Spleen (tissue), 11 donors: ENCODE measurements at regions not wholly inside any gene's neighbourhood (a gene's known extent, or its start where the extent isn't known, plus 50 kb on each side); places are given as distances from the start of the nearest gene placed in this dataset.
"Not testable (repeated sequence)": the region's sequence is repeated elsewhere in the genome, so short reads cannot be mapped to it uniquely, and the experiment has no call there.

Experiments
- DNase-seq: peaks from one replicate; pipeline ENCODE4 v3.0.0-alpha.2; 2020
- H3K27ac ChIP-seq, 8 donors: fragments of 200-600 bp; sonication (generic) in 7 of 8; 1 replicate in 4 of 8; 2 replicates in 4 of 8; pipeline versions ENCODE4 v1.5.0 to v1.8.0; 2016 to 2021; ENCODE audit warnings: inconsistent platforms in 4 of 8, mild to moderate bottlenecking in 4 of 8, moderate library complexity in 1 of 8
- H3K27me3 ChIP-seq, 7 donors: fragments of 200-600 bp; sonication (generic) in 6 of 7; replicated peaks in 1 of 7; 1 replicate in 4 of 7; 2 replicates in 3 of 7; pipeline versions ENCODE4 v1.5.0 to v1.8.0; 2016 to 2021; ENCODE audit warnings: inconsistent platforms in 3 of 7, mild to moderate bottlenecking in 1 of 7
- H3K36me3 ChIP-seq, 6 donors: fragments of 200-600 bp; sonication (generic) in 5 of 6; 1 replicate in 4 of 6; 2 replicates in 2 of 6; pipeline versions ENCODE4 v1.5.0 to v1.8.0; 2016 to 2021; ENCODE audit warnings: inconsistent platforms in 2 of 6
- H3K4me1 ChIP-seq, 6 donors: fragments of 200-600 bp; sonication (generic) in 5 of 6; 1 replicate in 3 of 6; 2 replicates in 3 of 6; pipeline versions ENCODE4 v1.5.0 to v1.8.0; 2016 to 2021; ENCODE audit warnings: inconsistent platforms in 3 of 6
- H3K4me3 ChIP-seq, 8 donors: fragments of 200-600 bp; sonication (generic) in 7 of 8; 1 replicate in 4 of 8; 2 replicates in 4 of 8; pipeline versions ENCODE4 v1.5.0 to v1.8.0; 2016 to 2021; ENCODE audit warnings: inconsistent platforms in 4 of 8, mild to moderate bottlenecking in 4 of 8, moderate library complexity in 2 of 8
- H3K9me3 ChIP-seq, 8 donors: fragments of 200-600 bp; sonication (generic) in 7 of 8; 1 replicate in 4 of 8; 2 replicates in 4 of 8; pipeline versions ENCODE4 v1.5.0 to v1.8.0; 2016 to 2021; ENCODE audit warnings: inconsistent platforms in 4 of 8
- CTCF ChIP-seq, 11 experiments: fragments of 200-600 bp in 7 of 11; fragments of 450-650 bp in 4 of 11; sonication (generic) in 4 of 11; IDR thresholded peaks in 8 of 11; conservative IDR thresholded peaks in 3 of 11; 1 replicate in 7 of 11; 2 replicates in 4 of 11; pipeline versions ENCODE4 v1.4.0 to v1.8.0; 2016 to 2021; ENCODE audit warnings: antibody characterized with exemption in 11 of 11, inconsistent platforms in 4 of 11, mild to moderate bottlenecking in 1 of 11
- POLR2A ChIP-seq, 3 donors: fragments of 450-650 bp; IDR thresholded peaks; one replicate each; pipeline ENCODE4 v1.5.1; 2017; ENCODE audit warnings: antibody characterized with exemption in 3 of 3, mild to moderate bottlenecking in 1 of 3
- POLR2AphosphoS5 ChIP-seq, 3 donors: sonication (generic); formaldehyde crosslinking; IDR thresholded peaks; one replicate each; pipeline ENCODE4 v1.5.1; 2017; ENCODE audit warnings: antibody characterized with exemption in 3 of 3
- WGBS, 5 donors: extraction: QIAGEN DNeasy Blood & Tissue Kit in 3 of 5; methylation state at CpG; one replicate each; pipeline versions ENCODE4 v1.1.5 to v1.1.7; 2013 to 2018; 5-methylcytosine and 5-hydroxymethylcytosine counted together
- intact Hi-C: fragments of 100-400 bp; cut with DNase I; formaldehyde crosslinking; loops from one replicate; pipeline ENCODE4 v1.15.0; 2023; ENCODE audit warnings: low total_unique reads
- donor health status: healthy with polysubstance abuse.
- donor health status: DM: no; HTN: no; CAD: no; lungs with moderate emphysema.
- donor health status: DM: no; HTN: no; CAD: no.
- donor health status: Bipolar disorder and iron deficiency.
- donor health status: healthy.
- donor health status: DM: no; HTN: no; CAD: no.
- donor health status: DM: yes; HTN: yes; CAD: no.

- intact Hi-C loops = no loop called here
- Histone ChIP-seq H3K27ac (no peak overlapping the region), H3K4me3 (no peak overlapping the region), H3K36me3 (no peaks in the 10 kb centered on the region), H3K4me1 (peaks cover 0 to 15% (median under 1%) of the 10 kb centered on the region in 6 donors), H3K27me3 (no peaks in the 10 kb centered on the region), H3K9me3 (no peaks in the 10 kb centered on the region)
- no peak for TF ChIP-seq POLR2A (IDR thresholded peaks at IDR 0.05)
- TF ChIP-seq CTCF (IDR thresholded peaks at IDR 0.05 in 8 of 11, conservative IDR thresholded peaks at IDR 0.05 in 3 of 11) = no peak
- no peak for TF ChIP-seq POLR2AphosphoS5 (IDR thresholded peaks at IDR 0.05)
- DNase-seq = no peak
- WGBS, 5 donors = 73 to 86% (median 78%) methylated on average over 1 of the region's 1 CpG
Observed at GRCh38 chr5:87127426-87127825, 140.3 kb upstream of the RASA1 start.

DNA sequence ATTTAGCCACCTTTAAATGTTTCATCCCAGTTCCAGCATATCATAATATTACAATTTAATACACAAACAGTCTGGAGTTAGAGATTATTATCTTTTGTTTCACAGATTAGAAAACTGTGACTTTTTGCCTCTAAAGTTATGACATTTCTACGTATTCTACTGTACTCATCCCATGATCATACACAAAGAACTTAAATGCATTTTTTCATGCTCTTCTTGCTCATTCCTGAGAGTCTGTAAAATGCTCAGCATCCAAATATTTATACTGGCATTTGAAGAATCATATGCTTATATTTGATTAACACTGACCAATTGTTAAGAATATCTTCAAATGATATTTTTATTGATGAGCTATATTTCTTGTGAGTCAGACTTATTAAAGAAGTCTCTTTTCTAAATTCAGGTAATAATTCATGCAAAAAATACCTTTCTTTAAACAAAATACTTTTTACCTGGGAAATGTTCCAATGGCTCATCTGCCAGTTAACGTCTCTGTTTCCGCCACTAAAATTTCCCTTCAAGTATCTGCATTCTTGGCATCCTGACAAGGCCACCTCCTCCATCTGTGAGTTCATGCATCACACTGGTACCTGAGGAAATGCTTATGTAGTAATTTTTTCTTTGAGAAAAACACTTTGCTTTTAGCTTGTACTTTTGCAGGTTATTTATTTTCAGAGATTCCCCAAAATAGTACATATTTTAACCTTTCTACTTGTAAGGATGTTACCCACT, 139.6 kb upstream of the RASA1 start:
- WGBS, 5 donors = 73 to 83% (median 77%) methylated on average over 3 of the region's 3 CpGs
- intact Hi-C loops = no loop called here
- no peak for DNase-seq
- H3K27ac ChIP-seq = no peak overlapping the region
- TF ChIP-seq POLR2AphosphoS5 (IDR thresholded peaks at IDR 0.05) (no peak), CTCF (IDR thresholded peaks at IDR 0.05 in 8 of 11, conservative IDR thresholded peaks at IDR 0.05 in 3 of 11) (no peak), POLR2A (IDR thresholded peaks at IDR 0.05) (no peak)
- no peaks in the 10 kb centered on the region for H3K36me3 ChIP-seq
- H3K4me3 ChIP-seq = no peak overlapping the region
- H3K4me1 ChIP-seq = peaks cover 0 to 8% (median 0%) of the 10 kb centered on the region in 6 donors
- H3K9me3 ChIP-seq = no peaks in the 10 kb centered on the region
- no peaks in the 10 kb centered on the region for H3K27me3 ChIP-seq

DNA sequence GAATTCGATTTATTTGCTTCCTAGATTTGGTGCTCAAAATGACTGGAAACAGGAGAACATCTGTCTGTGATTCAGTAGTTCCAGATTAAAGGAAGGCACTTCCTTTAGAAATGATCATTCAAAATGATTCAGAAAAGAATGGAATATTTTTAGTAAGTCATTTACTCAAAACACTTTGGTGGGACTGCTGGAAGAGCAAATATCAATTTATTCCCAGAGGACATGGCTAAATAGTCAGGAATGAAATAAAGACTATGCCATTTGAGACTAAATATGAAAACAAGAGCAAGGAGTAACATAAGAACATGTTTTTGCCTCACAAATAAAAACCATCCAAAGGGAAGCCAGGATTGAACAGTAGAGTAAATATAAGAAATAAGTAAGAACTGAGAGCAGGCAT, 138.6 kb upstream of the RASA1 start:
- no peaks in the 10 kb centered on the region for H3K36me3 ChIP-seq
- no peak overlapping the region for H3K27ac ChIP-seq
- H3K27me3 ChIP-seq = no peaks in the 10 kb centered on the region
- peaks cover 0 to 7% (median 0%) of the 10 kb centered on the region in 6 donors for H3K4me1 ChIP-seq
- peaks cover 0 to under 1% (median 0%) of the 10 kb centered on the region in 8 donors for H3K9me3 ChIP-seq
- intact Hi-C loops = no loop called here
- DNase-seq = no peak
- no peak for TF ChIP-seq POLR2AphosphoS5 (IDR thresholded peaks at IDR 0.05)
- no peak for TF ChIP-seq POLR2A (IDR thresholded peaks at IDR 0.05)
- no peak for TF ChIP-seq CTCF (IDR thresholded peaks at IDR 0.05 in 8 of 11, conservative IDR thresholded peaks at IDR 0.05 in 3 of 11)
- 72 to 82% (median 76%) methylated on average over 1 of the region's 1 CpG for WGBS, 5 donors
- no peak overlapping the region for H3K4me3 ChIP-seq

DNA sequence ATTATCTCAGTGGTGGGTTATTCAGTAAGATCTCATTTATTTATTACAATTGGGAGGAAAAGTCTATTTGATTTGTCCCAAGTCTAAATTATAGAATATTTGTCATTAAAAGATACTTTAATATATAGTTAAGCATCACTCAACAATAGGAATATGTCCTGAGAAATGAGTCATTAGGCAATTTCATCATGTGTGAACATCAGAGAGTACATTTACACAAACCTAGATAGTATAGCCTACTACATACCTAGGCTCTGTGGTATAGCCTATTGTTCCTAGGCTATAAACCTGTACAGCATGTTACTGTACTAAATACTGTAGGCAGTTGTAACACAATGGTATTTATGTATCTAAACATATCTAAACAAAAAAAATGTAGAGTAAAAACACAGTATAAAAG, 135.0 kb upstream of the RASA1 start:
- no peak for TF ChIP-seq CTCF (IDR thresholded peaks at IDR 0.05 in 8 of 11, conservative IDR thresholded peaks at IDR 0.05 in 3 of 11)
- TF ChIP-seq POLR2A (IDR thresholded peaks at IDR 0.05) = no peak
- TF ChIP-seq POLR2AphosphoS5 (IDR thresholded peaks at IDR 0.05) = no peak
- Histone ChIP-seq H3K36me3 (no peaks in the 10 kb centered on the region), H3K27me3 (no peaks in the 10 kb centered on the region), H3K27ac (no peak overlapping the region), H3K4me3 (no peak overlapping the region), H3K9me3 (peaks cover 0 to 7% (median 0%) of the 10 kb centered on the region in 8 donors), H3K4me1 (peaks cover 0 to 20% (median 3%) of the 10 kb centered on the region in 6 donors)
- intact Hi-C loops = no loop called here
- no peak for DNase-seq

DNA sequence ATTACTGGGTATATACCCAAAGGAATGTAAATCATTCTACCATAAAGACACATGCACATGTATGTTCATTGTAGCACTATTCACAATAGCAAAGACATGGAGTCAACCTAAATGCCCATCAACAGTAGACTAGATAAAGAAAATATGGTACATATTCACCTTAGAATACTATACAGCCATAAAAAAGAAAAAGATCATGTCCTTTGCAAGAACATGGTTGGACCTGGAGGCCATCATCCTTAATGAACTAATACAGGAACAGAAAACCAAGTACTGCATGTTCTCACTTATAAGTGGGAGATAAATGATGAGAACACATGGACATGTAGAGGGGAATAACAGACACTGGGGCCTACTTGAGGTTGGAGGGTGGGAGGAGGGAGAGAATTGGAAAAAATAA, 133.2 kb upstream of the RASA1 start:
- intact Hi-C loops, DNase-seq, H3K4me3 ChIP-seq, H3K9me3 ChIP-seq, H3K27me3 ChIP-seq, H3K36me3 ChIP-seq, H3K27ac ChIP-seq: not testable (repeated sequence)
- peaks cover 0 to 24% (median 3%) of the 10 kb centered on the region in 6 donors for H3K4me1 ChIP-seq
